Caki2 (cell line): ENCODE measurements at regions not wholly inside any gene's neighbourhood (a gene's known extent, or its start where the extent isn't known, plus 50 kb on each side); places are given as distances from the start of the nearest gene placed in this dataset.
A peak's percentile ranks its signal among the peaks of the same experiment; 100 is the strongest.

Experiments
- DNase-seq: peaks from one replicate; pipeline ENCODE4 v3.0.0-alpha.2; 2015; ENCODE audit warnings: low read depth
- in situ Hi-C: cut with HindIII; loops from 2 replicates; pipeline ENCODE4 v1.10.0; 2016; ENCODE audit warnings: low sequenced_read_pairs, low pct_unique_long_range_greater_than_20kb, mixed read lengths

DNA sequence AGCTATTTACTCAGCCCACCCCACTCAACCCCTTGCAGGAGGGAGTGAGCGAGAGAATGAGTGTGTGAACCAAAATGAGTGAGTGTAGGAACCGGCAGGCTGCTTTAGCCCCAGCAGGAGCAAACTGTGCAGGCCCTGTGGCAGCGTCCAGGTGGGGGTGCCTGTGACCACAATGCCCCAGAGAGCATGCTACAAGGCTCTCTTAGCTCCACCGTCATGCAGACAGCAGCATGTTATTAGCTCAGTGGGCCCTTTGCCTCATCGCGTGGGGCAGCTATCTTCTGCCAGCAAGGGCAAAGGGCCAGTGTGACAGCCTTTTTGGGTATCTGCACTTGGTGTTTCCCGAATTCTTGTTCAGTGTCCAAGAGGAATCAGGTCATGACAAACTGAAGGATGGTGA lies 271.3 kb downstream of the GPM6A start:
- in situ Hi-C loops, result no loop called here
- no peak for DNase-seq

DNA sequence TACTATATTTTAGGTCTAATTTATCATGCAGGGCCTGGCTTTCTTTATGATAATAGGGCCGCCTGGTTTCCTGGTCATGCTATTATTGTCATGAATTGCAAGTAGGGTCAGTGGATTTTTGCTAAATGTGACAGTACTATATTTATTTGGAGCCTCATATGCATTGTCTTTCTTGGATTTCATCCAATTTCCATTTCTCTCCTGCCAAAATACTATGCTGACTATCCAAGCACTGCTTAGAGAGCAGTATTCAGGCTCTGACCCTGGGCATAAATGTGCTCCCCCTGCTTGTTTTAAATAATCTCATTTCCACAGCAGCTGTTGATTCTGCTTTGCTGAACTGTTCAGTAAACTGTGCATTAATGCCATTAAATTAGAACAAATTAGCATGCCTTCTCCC lies 269.3 kb downstream of the GPM6A start:
- in situ Hi-C loops, result no loop called here

DNA sequence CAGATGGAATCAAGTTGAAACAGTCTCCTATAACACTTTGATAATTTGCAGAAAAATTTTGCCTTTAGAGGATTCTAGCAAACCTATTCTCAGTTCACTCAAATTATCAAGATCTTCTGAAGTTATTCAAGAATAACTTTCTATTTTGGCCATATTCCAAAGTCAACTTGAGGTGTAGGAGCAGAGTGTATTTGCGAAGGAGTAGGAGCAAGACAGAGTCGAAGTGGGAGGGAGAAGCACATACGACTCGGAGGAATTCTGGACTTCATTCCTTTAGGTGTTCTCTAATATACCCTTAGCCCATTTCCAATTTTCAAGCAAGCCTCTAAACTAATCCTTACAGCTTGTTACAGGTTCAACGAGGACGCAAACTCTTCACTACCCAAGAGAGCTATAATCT lies 252.9 kb downstream of the GPM6A start:
- in situ Hi-C loops, result no loop called here
- DNase-seq, result no peak

More for the DNA sequence above, 269.3 kb downstream of the GPM6A start:
- no peak for DNase-seq

DNA sequence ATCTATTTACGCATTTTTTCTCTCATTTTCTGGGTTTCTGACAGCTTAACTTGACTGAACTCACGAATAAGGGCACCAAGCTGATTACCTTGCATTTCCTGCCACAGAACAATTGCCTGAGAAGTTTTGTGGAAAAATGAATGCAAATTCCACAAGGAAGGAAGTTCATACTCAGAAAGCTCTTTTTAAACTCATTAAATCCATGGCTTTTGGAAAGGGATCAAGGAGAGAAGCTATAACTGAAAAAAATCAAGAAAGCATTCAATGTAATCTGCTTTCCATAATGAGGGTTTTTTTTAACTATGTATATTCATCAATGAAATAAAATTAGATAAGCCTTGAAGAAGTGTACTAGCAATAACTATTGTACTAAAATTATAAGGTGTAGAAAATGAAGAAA lies 252.5 kb downstream of the GPM6A start:
- in situ Hi-C loops, result no loop called here
- DNase-seq, result no peak

DNA sequence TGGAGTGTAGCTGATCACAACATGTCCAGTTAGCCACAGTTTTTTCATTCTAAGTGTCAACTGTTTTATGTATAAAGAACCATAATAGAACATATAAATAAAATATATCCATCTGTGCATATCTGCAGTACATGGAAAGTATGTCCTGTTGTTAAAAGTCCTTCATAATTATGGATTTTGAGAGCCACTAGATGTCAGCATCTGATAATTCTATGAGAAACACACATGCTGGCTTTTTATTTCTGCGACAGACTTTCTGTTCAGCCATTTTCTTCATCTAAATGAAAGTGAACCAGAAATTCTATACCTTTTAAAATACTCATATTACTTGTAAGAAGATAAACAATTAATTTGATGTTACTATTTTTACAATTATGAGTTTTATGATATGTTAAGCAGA lies 251.5 kb downstream of the GPM6A start:
- peak; percentile 6 for DNase-seq
- in situ Hi-C loops, result no loop called here

DNA sequence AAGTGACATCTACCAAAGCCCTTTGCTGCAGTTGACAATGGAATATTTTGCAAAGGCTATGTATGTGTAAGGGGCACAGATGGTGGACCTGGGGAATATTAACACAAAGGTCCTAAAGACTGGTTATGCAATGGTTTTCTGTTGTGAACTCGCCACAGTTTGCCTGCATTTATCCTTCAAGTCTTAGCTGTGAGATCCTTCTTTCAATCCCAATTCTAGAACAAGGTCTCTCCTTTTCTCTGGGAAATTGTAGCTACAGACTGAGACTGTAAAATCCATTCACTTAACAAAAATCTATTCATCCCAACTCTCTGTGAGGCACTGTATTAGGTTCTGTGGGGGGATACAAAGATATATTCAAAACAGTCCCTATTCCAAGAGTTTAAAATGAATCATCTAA lies 250.4 kb downstream of the GPM6A start:
- DNase-seq, result no peak
- in situ Hi-C loops, result no loop called here

DNA sequence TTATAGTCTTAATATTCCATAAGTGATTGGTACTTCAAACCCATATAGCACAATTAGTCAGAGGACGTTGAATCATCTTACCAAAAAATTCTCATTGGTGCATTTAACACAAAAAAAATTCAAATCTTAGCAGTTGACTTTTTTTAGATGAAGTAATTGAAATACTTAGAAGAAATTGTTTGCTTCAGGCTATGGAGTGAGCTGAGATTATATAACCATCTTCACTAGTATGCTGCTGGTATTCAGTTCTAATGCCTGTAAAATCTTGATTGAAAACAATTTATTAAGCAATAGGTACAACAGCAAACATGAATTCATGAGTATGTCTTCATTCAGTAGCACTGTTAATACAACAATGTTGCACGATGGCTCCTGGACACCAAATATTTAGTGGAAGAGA lies 250.0 kb downstream of the GPM6A start:
- DNase-seq, result no peak
- in situ Hi-C loops, result no loop called here

DNA sequence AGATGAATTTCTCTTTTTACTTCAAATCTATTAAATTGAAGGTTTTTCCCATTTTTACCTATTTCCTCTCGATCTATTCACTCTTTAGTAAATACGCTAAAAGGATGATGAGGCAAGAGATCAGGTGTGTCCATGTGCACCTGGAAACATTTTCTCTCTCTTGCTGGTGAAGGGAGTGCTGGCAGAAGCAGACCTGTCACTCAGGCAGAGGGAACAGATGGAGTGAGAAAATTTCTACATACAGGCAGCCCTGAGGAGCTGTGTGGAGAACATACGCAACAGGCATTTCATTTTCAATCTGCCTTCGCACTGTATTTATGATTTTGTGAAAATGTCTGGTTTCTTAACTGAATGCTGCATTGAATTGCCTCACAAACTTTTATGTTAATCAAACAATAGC lies 249.5 kb downstream of the GPM6A start:
- no peak for DNase-seq
- in situ Hi-C loops, result no loop called here
